ENCODE measurements at regions not wholly inside any gene's neighbourhood (a gene's known extent, or its start where the extent isn't known, plus 50 kb on each side); places are given as distances from the start of the nearest gene placed in this dataset.

- TF ChIP-seq FOXK2 (conservative IDR thresholded peaks at IDR 0.05 in 1 of 2, IDR thresholded peaks at IDR 0.05 in 1 of 2; ENCODE audit: low read depth in 2 of 2): no peak
- TF ChIP-seq RREB1 (CRISPR knock-in tag; IDR thresholded peaks at IDR 0.05): no peak
- TF ChIP-seq E2F1 (CRISPR knock-in tag; IDR thresholded peaks at IDR 0.05): no peak
- no peak for TF ChIP-seq RAD51 (IDR thresholded peaks at IDR 0.05; ENCODE audit: borderline replicate concordance, low read depth)
- no peak for TF ChIP-seq SIN3A (IDR thresholded peaks at IDR 0.05; ENCODE audit: borderline replicate concordance in 2 of 2, control insufficient read depth in 1 of 2, low read depth in 2 of 2, low read length in 2 of 2)
- no peak for TF ChIP-seq NFE2 (IDR thresholded peaks at IDR 0.05; ENCODE audit: low read depth)
Measured at GRCh38 chr13:108558489-108558888, 70.9 kb upstream of the MYO16 start.

Measured in K562 (cell line).